ENCODE measurements at regions not wholly inside any gene's neighbourhood (a gene's known extent, or its start where the extent isn't known, plus 50 kb on each side); places are given as distances from the start of the nearest gene placed in this dataset.

GRCh38 chr4:187160486-187160885 is 436.8 kb upstream of the FAT1 start:
- H3K27me3 ChIP-seq (ENCODE audit: low read length) = no peaks in the 10 kb centered on the region
- H3K9ac ChIP-seq (ENCODE audit: low read length) = no peak overlapping the region
- H3K27ac ChIP-seq (ENCODE audit: low read depth, low read length) = no peak overlapping the region
- no peaks in the 10 kb centered on the region for H3K79me2 ChIP-seq (ENCODE audit: insufficient read depth, low read length)
- H3K4me2 ChIP-seq (ENCODE audit: low read depth, low read length, poor library complexity, severe bottlenecking) = no peak overlapping the region
- TF ChIP-seq EZH2phosphoT487 (conservative IDR thresholded peaks at IDR 0.05; ENCODE audit: low read length) (no peak), CTCF (IDR thresholded peaks at IDR 0.05; ENCODE audit: insufficient read depth, low read length, poor library complexity, severe bottlenecking) (no peak)
- no peaks in the 10 kb centered on the region for H3K36me3 ChIP-seq (ENCODE audit: low read length)
- no peaks in the 10 kb centered on the region for H3F3A ChIP-seq (ENCODE audit: insufficient read depth)
- H3K9me3 ChIP-seq (ENCODE audit: insufficient read depth, low read length) = no peaks in the 10 kb centered on the region
- H2AFZ ChIP-seq (ENCODE audit: low read depth, low read length, severe bottlenecking) = no peak overlapping the region
- no peaks in the 10 kb centered on the region for H4K20me1 ChIP-seq (ENCODE audit: low read depth, low read length)
- H3K4me3 ChIP-seq (ENCODE audit: insufficient read depth, low read length, poor library complexity, severe bottlenecking) = no peak overlapping the region
- H3K9me2 ChIP-seq (replicated peaks; ENCODE audit: insufficient read depth, low read length) = no peaks in the 10 kb centered on the region

- Histone ChIP-seq H3K4me2 (ENCODE audit: low read depth, low read length, poor library complexity, severe bottlenecking) (no peak overlapping the region), H3F3A (ENCODE audit: insufficient read depth) (no peaks in the 10 kb centered on the region), H3K27me3 (ENCODE audit: low read length) (no peaks in the 10 kb centered on the region), H3K9ac (ENCODE audit: low read length) (no peak overlapping the region), H3K4me3 (ENCODE audit: insufficient read depth, low read length, poor library complexity, severe bottlenecking) (no peak overlapping the region), H3K9me2 (replicated peaks; ENCODE audit: insufficient read depth, low read length) (no peaks in the 10 kb centered on the region), H3K79me2 (ENCODE audit: insufficient read depth, low read length) (no peaks in the 10 kb centered on the region), H3K9me3 (ENCODE audit: insufficient read depth, low read length) (no peaks in the 10 kb centered on the region), H2AFZ (ENCODE audit: low read depth, low read length, severe bottlenecking) (no peak overlapping the region), H4K20me1 (ENCODE audit: low read depth, low read length) (no peaks in the 10 kb centered on the region), H3K36me3 (ENCODE audit: low read length) (no peaks in the 10 kb centered on the region), H3K27ac (ENCODE audit: low read depth, low read length) (no peak overlapping the region)
- no peak for TF ChIP-seq CTCF (IDR thresholded peaks at IDR 0.05; ENCODE audit: insufficient read depth, low read length, poor library complexity, severe bottlenecking)
- no peak for TF ChIP-seq EZH2phosphoT487 (conservative IDR thresholded peaks at IDR 0.05; ENCODE audit: low read length)
These were observed 443.3 kb upstream of the FAT1 start for GRCh38 chr4:187166886-187167512.

- Histone ChIP-seq H3K36me3 (ENCODE audit: low read length) (no peaks in the 10 kb centered on the region), H3K9ac (ENCODE audit: low read length) (no peak overlapping the region), H2AFZ (ENCODE audit: low read depth, low read length, severe bottlenecking) (no peak overlapping the region), H4K20me1 (ENCODE audit: low read depth, low read length) (no peaks in the 10 kb centered on the region), H3K9me2 (replicated peaks; ENCODE audit: insufficient read depth, low read length) (no peaks in the 10 kb centered on the region), H3K4me2 (ENCODE audit: low read depth, low read length, poor library complexity, severe bottlenecking) (no peak overlapping the region), H3F3A (ENCODE audit: insufficient read depth) (no peaks in the 10 kb centered on the region), H3K9me3 (ENCODE audit: insufficient read depth, low read length) (no peaks in the 10 kb centered on the region), H3K4me3 (ENCODE audit: insufficient read depth, low read length, poor library complexity, severe bottlenecking) (no peak overlapping the region), H3K27ac (ENCODE audit: low read depth, low read length) (no peak overlapping the region), H3K79me2 (ENCODE audit: insufficient read depth, low read length) (no peaks in the 10 kb centered on the region), H3K27me3 (ENCODE audit: low read length) (no peaks in the 10 kb centered on the region)
- TF ChIP-seq EZH2phosphoT487 (conservative IDR thresholded peaks at IDR 0.05; ENCODE audit: low read length) = no peak
- no peak for TF ChIP-seq CTCF (IDR thresholded peaks at IDR 0.05; ENCODE audit: insufficient read depth, low read length, poor library complexity, severe bottlenecking)
These were observed 448.2 kb upstream of the FAT1 start for GRCh38 chr4:187171706-187172339.

All from SU-DHL-6 (cell line).